ENCODE measurements at regions not wholly inside any gene's neighbourhood (a gene's known extent, or its start where the extent isn't known, plus 50 kb on each side); places are given as distances from the start of the nearest gene placed in this dataset.

GRCh38 chr9:85431339-85432102, 310.2 kb downstream of the AGTPBP1 start:
- DNase-seq (ENCODE audit: low read depth, low spot score): no peak
- no peak overlapping the region for H3K4me3 ChIP-seq (ENCODE audit: low read length)

GRCh38 chr9:85430659-85431338, 311.0 kb downstream of the AGTPBP1 start:
- no peak overlapping the region for H3K4me3 ChIP-seq (ENCODE audit: low read length)
- no peak for DNase-seq (ENCODE audit: low read depth, low spot score)

- no peak overlapping the region for H3K4me3 ChIP-seq (ENCODE audit: low read length)
- DNase-seq (ENCODE audit: low read depth, low spot score): no peak
These were observed 313.5 kb downstream of the AGTPBP1 start for GRCh38 chr9:85428230-85428629.

- no peak overlapping the region for H3K4me3 ChIP-seq (ENCODE audit: low read length)
- DNase-seq (ENCODE audit: low read depth, low spot score): no peak
These were observed 314.0 kb downstream of the AGTPBP1 start for GRCh38 chr9:85427772-85428171.

- peak; percentile 50 for DNase-seq (ENCODE audit: low read depth, low spot score)
- no peak overlapping the region for H3K4me3 ChIP-seq (ENCODE audit: low read length)
These were observed 316.6 kb downstream of the AGTPBP1 start for GRCh38 chr9:85425153-85425611.

- no peak overlapping the region for H3K4me3 ChIP-seq (ENCODE audit: low read length)
- no peak for DNase-seq (ENCODE audit: low read depth, low spot score)
These were observed 318.3 kb downstream of the AGTPBP1 start for GRCh38 chr9:85423422-85423821.

GRCh38 chr9:85421641-85422040, 320.1 kb downstream of the AGTPBP1 start:
- H3K4me3 ChIP-seq (ENCODE audit: low read length): no peak overlapping the region
- DNase-seq (ENCODE audit: low read depth, low spot score): no peak

- DNase-seq (ENCODE audit: low read depth, low spot score): no peak
- H3K4me3 ChIP-seq (ENCODE audit: low read length): no peak overlapping the region
These were observed 321.0 kb downstream of the AGTPBP1 start for GRCh38 chr9:85420750-85421149.

GRCh38 chr9:85417674-85418073, 324.1 kb downstream of the AGTPBP1 start:
- DNase-seq (ENCODE audit: low read depth, low spot score): no peak
- no peak overlapping the region for H3K4me3 ChIP-seq (ENCODE audit: low read length)

GRCh38 chr9:85416715-85417114, 325.0 kb downstream of the AGTPBP1 start:
- DNase-seq (ENCODE audit: low read depth, low spot score): no peak
- no peak overlapping the region for H3K4me3 ChIP-seq (ENCODE audit: low read length)

GRCh38 chr9:85414390-85414789, 327.4 kb downstream of the AGTPBP1 start:
- H3K4me3 ChIP-seq (ENCODE audit: low read length): no peak overlapping the region
- no peak for DNase-seq (ENCODE audit: low read depth, low spot score)

- DNase-seq (ENCODE audit: low read depth, low spot score): no peak
- no peak overlapping the region for H3K4me3 ChIP-seq (ENCODE audit: low read length)
These were observed 333.3 kb downstream of the AGTPBP1 start for GRCh38 chr9:85408494-85408893.

GRCh38 chr9:85405566-85405950, 336.2 kb downstream of the AGTPBP1 start:
- H3K4me3 ChIP-seq (ENCODE audit: low read length): no peak overlapping the region
- DNase-seq (ENCODE audit: low read depth, low spot score): no peak

GRCh38 chr9:85404911-85405565, 336.7 kb downstream of the AGTPBP1 start:
- DNase-seq (ENCODE audit: low read depth, low spot score): no peak
- no peak overlapping the region for H3K4me3 ChIP-seq (ENCODE audit: low read length)

- H3K4me3 ChIP-seq (ENCODE audit: low read length): no peak overlapping the region
- no peak for DNase-seq (ENCODE audit: low read depth, low spot score)
These were observed 339.2 kb downstream of the AGTPBP1 start for GRCh38 chr9:85402551-85402950.

- no peak for DNase-seq (ENCODE audit: low read depth, low spot score)
- H3K4me3 ChIP-seq (ENCODE audit: low read length): no peak overlapping the region
These were observed 339.8 kb downstream of the AGTPBP1 start for GRCh38 chr9:85401998-85402397.

GRCh38 chr9:85397005-85397404, 344.7 kb downstream of the AGTPBP1 start:
- no peak overlapping the region for H3K4me3 ChIP-seq (ENCODE audit: low read length)
- no peak for DNase-seq (ENCODE audit: low read depth, low spot score)

- no peak for DNase-seq (ENCODE audit: low read depth, low spot score)
- no peak overlapping the region for H3K4me3 ChIP-seq (ENCODE audit: low read length)
These were observed 349.5 kb downstream of the AGTPBP1 start for GRCh38 chr9:85392260-85392659.

- no peak overlapping the region for H3K4me3 ChIP-seq (ENCODE audit: low read length)
- DNase-seq (ENCODE audit: low read depth, low spot score): peak; percentile 42
These were observed 363.9 kb downstream of the AGTPBP1 start for GRCh38 chr9:85377731-85378289.

GRCh38 chr9:85368781-85369180, 373.0 kb downstream of the AGTPBP1 start:
- no peak overlapping the region for H3K4me3 ChIP-seq (ENCODE audit: low read length)
- DNase-seq (ENCODE audit: low read depth, low spot score): no peak
